ENCODE measurements at regions not wholly inside any gene's neighbourhood (a gene's known extent, or its start where the extent isn't known, plus 50 kb on each side); places are given as distances from the start of the nearest gene placed in this dataset.

DNA sequence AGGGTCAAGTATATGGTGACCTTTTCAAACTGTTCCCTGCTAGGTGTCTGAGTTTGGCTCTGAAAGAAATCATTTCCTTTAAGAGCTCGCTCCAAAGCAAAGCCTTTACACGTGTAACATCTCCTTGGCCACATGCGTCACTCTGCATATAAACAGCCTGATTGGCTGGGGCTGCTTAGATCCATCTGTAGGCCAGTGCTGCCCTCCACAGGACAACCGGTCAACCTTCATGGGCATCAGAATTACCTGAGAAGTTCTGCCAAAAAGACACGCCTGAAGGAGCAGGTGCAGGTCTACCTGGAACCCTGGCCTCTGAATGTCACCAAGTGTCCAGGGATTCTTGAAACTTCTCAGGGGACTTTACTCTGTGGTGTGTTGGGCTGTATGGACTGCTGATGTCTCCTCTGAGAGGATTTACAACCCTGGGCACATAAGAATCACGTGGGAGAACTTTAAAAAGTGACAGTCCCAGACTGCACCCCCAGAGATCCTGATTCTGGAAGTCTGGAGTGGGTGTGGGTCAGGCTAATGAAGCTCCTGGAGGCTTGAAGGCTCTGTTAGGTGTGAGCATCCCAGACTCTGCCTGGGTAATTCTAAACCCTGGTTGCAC, 497.6 kb downstream of the GADD45G start:
- TF ChIP-seq, protein P1, sequence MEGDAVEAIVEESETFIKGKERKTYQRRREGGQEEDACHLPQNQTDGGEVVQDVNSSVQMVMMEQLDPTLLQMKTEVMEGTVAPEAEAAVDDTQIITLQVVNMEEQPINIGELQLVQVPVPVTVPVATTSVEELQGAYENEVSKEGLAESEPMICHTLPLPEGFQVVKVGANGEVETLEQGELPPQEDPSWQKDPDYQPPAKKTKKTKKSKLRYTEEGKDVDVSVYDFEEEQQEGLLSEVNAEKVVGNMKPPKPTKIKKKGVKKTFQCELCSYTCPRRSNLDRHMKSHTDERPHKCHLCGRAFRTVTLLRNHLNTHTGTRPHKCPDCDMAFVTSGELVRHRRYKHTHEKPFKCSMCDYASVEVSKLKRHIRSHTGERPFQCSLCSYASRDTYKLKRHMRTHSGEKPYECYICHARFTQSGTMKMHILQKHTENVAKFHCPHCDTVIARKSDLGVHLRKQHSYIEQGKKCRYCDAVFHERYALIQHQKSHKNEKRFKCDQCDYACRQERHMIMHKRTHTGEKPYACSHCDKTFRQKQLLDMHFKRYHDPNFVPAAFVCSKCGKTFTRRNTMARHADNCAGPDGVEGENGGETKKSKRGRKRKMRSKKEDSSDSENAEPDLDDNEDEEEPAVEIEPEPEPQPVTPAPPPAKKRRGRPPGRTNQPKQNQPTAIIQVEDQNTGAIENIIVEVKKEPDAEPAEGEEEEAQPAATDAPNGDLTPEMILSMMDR (IDR thresholded peaks at IDR 0.05; ENCODE audit: unreplicated experiment): peak; percentile 84
- ChIA-PET POLR2A (interaction anchor here (0.6 to 1.8 kb wide), 5 partner anchors 77 to 554 kb away, joined by 3 to 8 read pairs (median 5); no protein-coding TSS in a partner anchor), CTCF (interaction anchor here (0.5 to 5.1 kb wide), 30 partner anchors 14 to 992 kb away, joined by 3 to 382 read pairs (median 4); partner anchors contain the start of gene GADD45G)
- no TSS peak for BruUV-seq (replicated peaks)
- Mint-ChIP-seq H3K4me3 (ENCODE audit: unreplicated experiment) (no peak overlapping the region), H3K4me1 (ENCODE audit: insufficient read depth, unreplicated experiment) (peaks cover 5% of the 10 kb centered on the region), H3K27ac (ENCODE audit: low read depth, unreplicated experiment) (no peak overlapping the region), H3K36me3 (ENCODE audit: insufficient read depth, unreplicated experiment) (no peaks in the 10 kb centered on the region), H3K9me3 (ENCODE audit: unreplicated experiment) (no peaks in the 10 kb centered on the region), H3K27me3 (ENCODE audit: insufficient read depth, unreplicated experiment) (no peaks in the 10 kb centered on the region)
- intact Hi-C loops (cut with micrococcal nuclease): loop anchor here (1.0 to 5.0 kb wide), 4 partner anchors 105 to 504 kb away; no protein-coding TSS in a partner anchor
- DNase-seq (ENCODE audit: unreplicated experiment): peak; percentile 91

DNA sequence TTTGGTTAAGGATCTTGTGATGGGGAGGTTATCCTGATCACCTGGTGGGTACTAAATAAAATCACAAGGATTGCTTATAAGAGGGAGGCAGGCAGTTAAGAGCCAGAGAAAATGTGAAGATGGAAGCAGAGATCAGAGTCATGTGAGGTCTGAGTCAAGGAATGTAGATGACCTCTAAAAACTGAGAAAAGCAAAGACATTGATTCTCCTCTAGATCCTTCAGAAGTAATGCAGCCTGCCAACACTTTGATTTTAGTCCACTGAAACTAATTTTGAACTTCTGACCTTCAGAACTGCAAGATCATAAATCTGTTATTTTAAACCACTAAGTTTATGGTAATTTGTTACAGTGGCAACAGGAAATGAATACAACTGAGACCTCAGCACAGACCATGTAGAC, 499.0 kb downstream of the GADD45G start:
- Mint-ChIP-seq H3K4me1 (ENCODE audit: insufficient read depth, unreplicated experiment) (peaks cover 14% of the 10 kb centered on the region), H3K27me3 (ENCODE audit: insufficient read depth, unreplicated experiment) (no peaks in the 10 kb centered on the region), H3K4me3 (ENCODE audit: unreplicated experiment) (no peak overlapping the region), H3K9me3 (ENCODE audit: unreplicated experiment) (no peaks in the 10 kb centered on the region), H3K27ac (ENCODE audit: low read depth, unreplicated experiment) (no peak overlapping the region), H3K36me3 (ENCODE audit: insufficient read depth, unreplicated experiment) (no peaks in the 10 kb centered on the region)
- no TSS peak for BruUV-seq (replicated peaks)
- TF ChIP-seq, protein P1 (IDR thresholded peaks at IDR 0.05; ENCODE audit: unreplicated experiment): no peak
- ChIA-PET POLR2A (no interaction called here), CTCF (interaction anchor here (0.6 to 5.1 kb wide), 5 partner anchors 15 to 554 kb away, joined by 3 to 382 read pairs (median 4); partner anchors contain the start of gene GADD45G)
- DNase-seq (ENCODE audit: unreplicated experiment): no peak
- intact Hi-C loops (cut with micrococcal nuclease): loop anchor here (5.0 kb wide), 2 partner anchors 106 to 186 kb away; no protein-coding TSS in a partner anchor

DNA sequence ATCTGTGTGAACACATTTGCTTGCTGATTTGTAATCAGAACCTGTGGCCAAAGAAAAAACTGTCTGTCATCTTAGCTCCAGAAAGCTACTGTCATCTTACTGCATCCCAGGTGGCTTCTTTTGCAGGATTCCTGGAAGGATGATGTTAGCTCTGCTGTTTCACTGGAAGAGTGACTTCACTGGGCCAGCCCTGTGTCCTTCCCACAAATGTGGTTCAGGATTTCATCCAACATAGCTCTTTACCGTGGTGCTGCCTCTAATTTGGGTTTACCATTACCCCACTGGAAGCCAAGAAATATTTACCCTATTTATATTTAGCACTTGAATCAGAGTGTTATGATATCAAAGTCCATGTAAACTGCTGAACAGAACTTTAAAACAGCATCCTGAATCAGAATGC, 501.0 kb downstream of the GADD45G start:
- ChIA-PET CTCF (interaction anchor here (0.5 to 3.8 kb wide), 8 partner anchors 13 to 530 kb away, joined by 3 to 31 read pairs (median 4); partner anchors contain the start of gene GADD45G), POLR2A (no interaction called here)
- no TSS peak for BruUV-seq (replicated peaks)
- H3K27me3 Mint-ChIP-seq (ENCODE audit: insufficient read depth, unreplicated experiment): no peaks in the 10 kb centered on the region
- intact Hi-C loops (cut with micrococcal nuclease): no loop called here
- no peak overlapping the region for H3K4me3 Mint-ChIP-seq (ENCODE audit: unreplicated experiment)
- TF ChIP-seq, protein P1 (IDR thresholded peaks at IDR 0.05; ENCODE audit: unreplicated experiment): no peak
- no peaks in the 10 kb centered on the region for H3K36me3 Mint-ChIP-seq (ENCODE audit: insufficient read depth, unreplicated experiment)
- peaks cover 14% of the 10 kb centered on the region for H3K4me1 Mint-ChIP-seq (ENCODE audit: insufficient read depth, unreplicated experiment)
- DNase-seq (ENCODE audit: unreplicated experiment): no peak
- H3K9me3 Mint-ChIP-seq (ENCODE audit: unreplicated experiment): no peaks in the 10 kb centered on the region
- H3K27ac Mint-ChIP-seq (ENCODE audit: low read depth, unreplicated experiment): no peak overlapping the region

DNA sequence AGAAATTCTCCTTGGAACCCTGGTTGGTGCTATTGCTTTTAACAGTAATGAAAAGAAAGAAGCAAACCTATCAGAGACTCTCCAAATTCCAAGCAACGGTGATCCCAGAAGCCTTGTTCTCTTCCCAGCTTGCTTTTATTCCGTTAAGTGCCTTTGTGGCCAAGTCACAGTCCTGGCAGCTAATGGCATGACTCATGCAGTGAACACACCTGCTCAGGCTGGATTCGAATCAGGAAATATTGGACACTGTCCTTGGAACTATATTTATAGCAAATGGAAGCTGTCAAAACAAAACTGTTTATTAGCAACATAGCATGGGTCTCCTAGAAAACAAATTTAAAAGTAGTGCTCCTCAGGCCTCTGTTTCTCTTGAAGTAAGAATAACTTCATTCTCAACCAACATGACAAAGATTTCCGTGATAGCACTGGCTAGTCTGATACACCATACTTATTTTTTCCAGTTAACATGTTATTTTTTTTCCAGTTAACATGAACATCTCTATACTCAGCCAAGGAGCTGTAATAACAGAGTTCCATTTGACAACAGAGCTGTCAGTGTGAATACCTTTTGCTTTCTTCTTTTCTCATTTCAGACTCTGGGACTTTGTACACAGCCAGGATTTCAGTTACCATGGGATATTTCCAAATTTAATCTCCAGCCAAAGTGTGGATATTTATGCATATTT, 502.4 kb downstream of the GADD45G start:
- Mint-ChIP-seq H3K27ac (ENCODE audit: low read depth, unreplicated experiment) (peak overlapping the region; percentile 14), H3K4me3 (ENCODE audit: unreplicated experiment) (no peak overlapping the region), H3K36me3 (ENCODE audit: insufficient read depth, unreplicated experiment) (no peaks in the 10 kb centered on the region), H3K4me1 (ENCODE audit: insufficient read depth, unreplicated experiment) (peaks cover 14% of the 10 kb centered on the region), H3K9me3 (ENCODE audit: unreplicated experiment) (no peaks in the 10 kb centered on the region), H3K27me3 (ENCODE audit: insufficient read depth, unreplicated experiment) (no peaks in the 10 kb centered on the region)
- intact Hi-C loops (cut with micrococcal nuclease): no loop called here
- ChIA-PET POLR2A (interaction anchor here (0.6 to 1.3 kb wide), 3 partner anchors 132 to 524 kb away, joined by 3 read pairs; no protein-coding TSS in a partner anchor), CTCF (interaction anchor here (0.5 to 3.8 kb wide), 9 partner anchors 9 to 514 kb away, joined by 3 to 31 read pairs (median 4); partner anchors contain the start of gene GADD45G)
- peak; percentile 70 for DNase-seq (ENCODE audit: unreplicated experiment)
- TF ChIP-seq, protein P1 (IDR thresholded peaks at IDR 0.05; ENCODE audit: unreplicated experiment): no peak
- BruUV-seq (replicated peaks): no TSS peak

All from MCF 10A (cell line).